ENCODE measurements at regions not wholly inside any gene's neighbourhood (a gene's known extent, or its start where the extent isn't known, plus 50 kb on each side); places are given as distances from the start of the nearest gene placed in this dataset.

- TF ChIP-seq CTCF (conservative IDR thresholded peaks at IDR 0.05; ENCODE audit: low read depth, low read length) = no peak
- no peak for TF ChIP-seq EZH2 (IDR thresholded peaks at IDR 0.05; ENCODE audit: low read length, unreplicated experiment)
These were observed 155.1 kb downstream of the SS18 start for GRCh38 chr18:25935356-25935755.
